DND-41 (cell line): ENCODE measurements at regions not wholly inside any gene's neighbourhood (a gene's known extent, or its start where the extent isn't known, plus 50 kb on each side); places are given as distances from the start of the nearest gene placed in this dataset.

Experiments used
- ATAC-seq: fragments of 200-7000 bp; cut with Tn5 transposase; 3 replicates; pipeline ENCODE4 v1.9.1; 2021; ENCODE audit warnings: low read depth; ENCODE audit not compliant: insufficient read depth
- DNase-seq: peaks from one replicate; pipeline ENCODE4 v3.0.0-alpha.2; 2020
- H2AFZ ChIP-seq: 2 replicates; pipeline ENCODE4 v1.6.0; 2012; ENCODE audit warnings: low read depth, low read length
- H3K27ac ChIP-seq: 2 replicates; pipeline ENCODE4 v1.5.1; 2012; ENCODE audit warnings: low read length, inconsistent platforms
- H3K27me3 ChIP-seq: fragments of 200-600 bp; sonication (generic); 2 replicates; pipeline ENCODE4 v1.6.0; 2012; ENCODE audit warnings: low read length, mild to moderate bottlenecking, inconsistent platforms; ENCODE audit not compliant: insufficient read depth, poor library complexity
- H3K36me3 ChIP-seq: 2 replicates; pipeline ENCODE4 v1.5.1; 2012; ENCODE audit warnings: low read length, inconsistent platforms; ENCODE audit not compliant: insufficient read depth
- H3K4me1 ChIP-seq: 2 replicates; pipeline ENCODE4 v1.5.1; 2012; ENCODE audit warnings: mild to moderate bottlenecking, low read length; ENCODE audit not compliant: insufficient read depth
- H3K4me2 ChIP-seq: 2 replicates; pipeline ENCODE4 v1.6.0; 2012; ENCODE audit warnings: mild to moderate bottlenecking, moderate library complexity, low read length, inconsistent platforms; ENCODE audit not compliant: insufficient read depth
- H3K4me3 ChIP-seq, 2 experiments: fragments of 200-600 bp in 1 of 2; shearing (Covaris generic) in 1 of 2; 2 replicates each; pipeline ENCODE4 v1.5.1; 2012 to 2016; ENCODE audit warnings: inconsistent platforms in 2 of 2, low read length in 2 of 2, mild to moderate bottlenecking in 2 of 2, low read depth in 1 of 2, moderate library complexity in 1 of 2
- H3K79me2 ChIP-seq: 2 replicates; pipeline ENCODE4 v1.6.0; 2012; ENCODE audit warnings: low read length, inconsistent platforms; ENCODE audit not compliant: insufficient read depth
- H3K9ac ChIP-seq: 2 replicates; pipeline ENCODE4 v1.6.0; 2012; ENCODE audit warnings: low read depth, mild to moderate bottlenecking, inconsistent platforms, low read length, moderate library complexity
- H3K9me3 ChIP-seq: 2 replicates; pipeline ENCODE4 v1.5.1; 2012; ENCODE audit warnings: low read length, moderate library complexity, mild to moderate bottlenecking, inconsistent platforms; ENCODE audit not compliant: insufficient read depth, severe bottlenecking
- H4K20me1 ChIP-seq: 2 replicates; pipeline ENCODE4 v1.6.0; 2012; ENCODE audit warnings: low read length; ENCODE audit not compliant: insufficient read depth
- EZH2 ChIP-seq: IDR thresholded peaks from 3 replicates; pipeline ENCODE4 v1.6.1; 2012; ENCODE audit warnings: borderline replicate concordance, low read depth, mild to moderate bottlenecking, moderate library complexity, low read length, inconsistent platforms; ENCODE audit not compliant: severe bottlenecking
- TF ChIP-seq, protein P1 (sequence below): IDR thresholded peaks from 2 replicates; pipeline ENCODE4 v1.5.1; 2012; ENCODE audit warnings: borderline replicate concordance, low read length, moderate library complexity, mild to moderate bottlenecking; ENCODE audit not compliant: poor library complexity, severe bottlenecking; ENCODE audit errors: extremely low read depth

DNA sequence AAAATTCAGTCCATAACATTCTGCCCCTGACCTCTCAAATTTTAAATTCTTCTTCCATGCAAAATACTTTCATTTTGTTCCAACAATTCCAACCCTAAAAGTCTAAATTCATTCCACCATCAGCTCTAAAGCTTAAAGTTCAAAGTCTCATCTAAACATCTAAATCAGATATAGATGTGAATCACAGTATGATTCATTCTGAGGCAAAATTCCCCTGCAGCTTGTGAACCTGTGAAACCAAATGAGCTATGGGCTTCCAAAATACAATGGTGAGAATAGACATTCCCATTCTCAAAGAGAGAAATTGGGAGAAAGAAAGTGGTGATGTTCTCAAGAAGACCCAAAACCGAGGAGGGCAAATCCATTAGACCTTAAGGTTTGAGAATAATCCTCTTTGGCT is 309.8 kb downstream of the HIVEP2 start:
- ATAC-seq = no peak
- TF ChIP-seq, protein P1, sequence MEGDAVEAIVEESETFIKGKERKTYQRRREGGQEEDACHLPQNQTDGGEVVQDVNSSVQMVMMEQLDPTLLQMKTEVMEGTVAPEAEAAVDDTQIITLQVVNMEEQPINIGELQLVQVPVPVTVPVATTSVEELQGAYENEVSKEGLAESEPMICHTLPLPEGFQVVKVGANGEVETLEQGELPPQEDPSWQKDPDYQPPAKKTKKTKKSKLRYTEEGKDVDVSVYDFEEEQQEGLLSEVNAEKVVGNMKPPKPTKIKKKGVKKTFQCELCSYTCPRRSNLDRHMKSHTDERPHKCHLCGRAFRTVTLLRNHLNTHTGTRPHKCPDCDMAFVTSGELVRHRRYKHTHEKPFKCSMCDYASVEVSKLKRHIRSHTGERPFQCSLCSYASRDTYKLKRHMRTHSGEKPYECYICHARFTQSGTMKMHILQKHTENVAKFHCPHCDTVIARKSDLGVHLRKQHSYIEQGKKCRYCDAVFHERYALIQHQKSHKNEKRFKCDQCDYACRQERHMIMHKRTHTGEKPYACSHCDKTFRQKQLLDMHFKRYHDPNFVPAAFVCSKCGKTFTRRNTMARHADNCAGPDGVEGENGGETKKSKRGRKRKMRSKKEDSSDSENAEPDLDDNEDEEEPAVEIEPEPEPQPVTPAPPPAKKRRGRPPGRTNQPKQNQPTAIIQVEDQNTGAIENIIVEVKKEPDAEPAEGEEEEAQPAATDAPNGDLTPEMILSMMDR = no peak
- no peak for TF ChIP-seq EZH2

DNA sequence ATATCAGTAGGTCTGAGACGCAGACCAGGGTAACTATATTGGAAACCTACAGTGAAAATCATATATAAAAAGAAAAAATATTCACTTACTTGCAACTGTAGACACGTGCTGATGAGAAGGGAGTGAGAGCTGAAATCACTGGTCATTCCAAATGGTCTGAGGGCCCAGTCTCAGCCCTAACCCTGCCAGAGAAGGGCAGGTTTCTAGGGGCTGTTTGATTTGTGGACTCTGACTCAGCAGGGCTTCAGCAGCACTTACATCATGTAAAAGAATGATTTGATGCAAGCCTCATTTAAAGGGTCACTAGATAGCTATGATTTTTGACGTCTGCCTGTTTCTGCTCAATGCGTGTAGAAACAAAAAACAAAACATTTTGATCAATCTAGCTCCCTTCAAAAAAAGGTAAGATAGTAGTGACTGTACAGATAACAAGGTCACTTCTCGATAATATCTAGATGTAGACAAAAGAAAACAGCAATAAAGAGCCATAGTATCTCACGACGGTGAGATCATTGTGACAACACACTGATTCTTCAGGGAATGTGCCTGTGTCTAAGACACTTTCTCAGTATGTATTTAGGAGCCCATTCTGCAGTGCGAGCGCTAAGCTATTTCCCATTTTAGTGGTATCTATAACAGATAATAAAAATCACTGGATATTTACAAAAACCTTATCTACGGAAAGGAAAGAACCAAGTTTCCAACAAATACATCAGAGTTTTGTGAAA is 307.2 kb downstream of the HIVEP2 start:
- DNase-seq (no peak), ATAC-seq (no peak)
- Histone ChIP-seq H3K27me3 (no peaks in the 10 kb centered on the region), H3K4me1 (no peaks in the 10 kb centered on the region), H3K27ac (no peak overlapping the region), H2AFZ (no peak overlapping the region), H3K36me3 (no peaks in the 10 kb centered on the region), H3K4me2 (no peak overlapping the region), H3K9me3 (no peaks in the 10 kb centered on the region), H3K79me2 (no peaks in the 10 kb centered on the region), H3K9ac (no peak overlapping the region), H4K20me1 (no peaks in the 10 kb centered on the region), H3K4me3 (no peak overlapping the region)
- TF ChIP-seq, protein P1 = no peak
- TF ChIP-seq EZH2 = no peak

More for the DNA sequence above, 309.8 kb downstream of the HIVEP2 start:
- H2AFZ ChIP-seq = no peak overlapping the region
- DNase-seq = no peak
- no peaks in the 10 kb centered on the region for H3K9me3 ChIP-seq
- H3K4me2 ChIP-seq = no peak overlapping the region
- H3K27me3 ChIP-seq = no peaks in the 10 kb centered on the region
- peaks cover 9% of the 10 kb centered on the region; the same call in 1 of the 2 replicates for H3K4me1 ChIP-seq
- no peaks in the 10 kb centered on the region for H3K36me3 ChIP-seq
- H3K4me3 ChIP-seq = no peak overlapping the region
- no peaks in the 10 kb centered on the region for H3K79me2 ChIP-seq
- H3K27ac ChIP-seq = no peak overlapping the region
- no peaks in the 10 kb centered on the region for H4K20me1 ChIP-seq
- H3K9ac ChIP-seq = no peak overlapping the region

DNA sequence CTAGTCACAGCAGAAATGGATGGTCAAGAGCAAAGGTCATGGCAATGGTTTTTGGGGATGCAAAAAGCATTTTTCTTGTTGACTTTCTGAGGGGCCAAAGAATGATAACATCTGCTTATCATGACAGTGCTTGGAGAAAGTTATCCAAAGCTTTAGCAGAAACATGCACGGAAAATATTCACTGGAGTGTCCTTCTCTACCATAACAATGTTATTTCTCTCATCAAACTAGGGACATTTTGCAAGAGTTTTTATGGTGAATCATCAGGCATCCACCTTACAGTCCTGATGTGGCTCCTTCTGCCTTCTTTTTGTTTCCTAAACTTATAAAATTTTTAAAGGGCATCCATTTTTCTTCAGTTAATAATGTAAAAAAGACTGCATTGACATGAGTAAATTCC is 302.3 kb downstream of the HIVEP2 start:
- Histone ChIP-seq H4K20me1 (no peaks in the 10 kb centered on the region), H3K27ac (no peak overlapping the region), H3K27me3 (no peaks in the 10 kb centered on the region), H3K36me3 (no peaks in the 10 kb centered on the region), H3K4me1 (no peaks in the 10 kb centered on the region), H3K9me3 (no peaks in the 10 kb centered on the region), H3K9ac (no peak overlapping the region), H3K4me3 (no peak overlapping the region), H3K4me2 (no peak overlapping the region), H3K79me2 (no peaks in the 10 kb centered on the region), H2AFZ (no peak overlapping the region)
- no peak for ATAC-seq
- DNase-seq = no peak
- TF ChIP-seq, protein P1 = no peak
- TF ChIP-seq EZH2 = no peak

DNA sequence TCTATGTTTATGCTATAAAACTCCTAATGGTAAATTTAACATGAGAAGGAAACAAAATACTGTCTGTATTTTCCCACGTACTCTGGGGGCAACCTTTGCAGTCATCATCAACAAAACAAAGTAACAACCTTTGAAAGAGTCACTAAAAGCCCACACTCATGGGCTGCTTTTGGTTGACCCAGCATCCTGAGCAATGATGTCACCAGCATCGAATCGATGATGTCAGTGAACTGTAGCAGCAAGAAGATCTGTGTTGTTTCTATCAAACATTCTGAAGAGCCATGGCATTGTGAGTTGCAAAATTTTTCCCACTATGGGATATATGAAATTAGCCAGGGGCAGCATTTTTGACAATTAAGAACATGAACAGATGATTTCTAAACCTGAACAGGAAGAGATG is 300.1 kb downstream of the HIVEP2 start:
- no peak overlapping the region for H3K9ac ChIP-seq
- no peak overlapping the region for H3K27ac ChIP-seq
- H3K4me1 ChIP-seq = no peaks in the 10 kb centered on the region
- DNase-seq = no peak
- ATAC-seq = no peak
- H3K4me2 ChIP-seq = no peak overlapping the region
- H3K36me3 ChIP-seq = no peaks in the 10 kb centered on the region
- no peak overlapping the region for H2AFZ ChIP-seq
- no peak overlapping the region for H3K4me3 ChIP-seq
- H3K9me3 ChIP-seq = no peaks in the 10 kb centered on the region
- no peaks in the 10 kb centered on the region for H3K27me3 ChIP-seq
- H3K79me2 ChIP-seq = no peaks in the 10 kb centered on the region
- TF ChIP-seq EZH2 = no peak
- TF ChIP-seq, protein P1 = no peak
- no peaks in the 10 kb centered on the region for H4K20me1 ChIP-seq
